ENCODE measurements at regions not wholly inside any gene's neighbourhood (a gene's known extent, or its start where the extent isn't known, plus 50 kb on each side); places are given as distances from the start of the nearest gene placed in this dataset.

DNA sequence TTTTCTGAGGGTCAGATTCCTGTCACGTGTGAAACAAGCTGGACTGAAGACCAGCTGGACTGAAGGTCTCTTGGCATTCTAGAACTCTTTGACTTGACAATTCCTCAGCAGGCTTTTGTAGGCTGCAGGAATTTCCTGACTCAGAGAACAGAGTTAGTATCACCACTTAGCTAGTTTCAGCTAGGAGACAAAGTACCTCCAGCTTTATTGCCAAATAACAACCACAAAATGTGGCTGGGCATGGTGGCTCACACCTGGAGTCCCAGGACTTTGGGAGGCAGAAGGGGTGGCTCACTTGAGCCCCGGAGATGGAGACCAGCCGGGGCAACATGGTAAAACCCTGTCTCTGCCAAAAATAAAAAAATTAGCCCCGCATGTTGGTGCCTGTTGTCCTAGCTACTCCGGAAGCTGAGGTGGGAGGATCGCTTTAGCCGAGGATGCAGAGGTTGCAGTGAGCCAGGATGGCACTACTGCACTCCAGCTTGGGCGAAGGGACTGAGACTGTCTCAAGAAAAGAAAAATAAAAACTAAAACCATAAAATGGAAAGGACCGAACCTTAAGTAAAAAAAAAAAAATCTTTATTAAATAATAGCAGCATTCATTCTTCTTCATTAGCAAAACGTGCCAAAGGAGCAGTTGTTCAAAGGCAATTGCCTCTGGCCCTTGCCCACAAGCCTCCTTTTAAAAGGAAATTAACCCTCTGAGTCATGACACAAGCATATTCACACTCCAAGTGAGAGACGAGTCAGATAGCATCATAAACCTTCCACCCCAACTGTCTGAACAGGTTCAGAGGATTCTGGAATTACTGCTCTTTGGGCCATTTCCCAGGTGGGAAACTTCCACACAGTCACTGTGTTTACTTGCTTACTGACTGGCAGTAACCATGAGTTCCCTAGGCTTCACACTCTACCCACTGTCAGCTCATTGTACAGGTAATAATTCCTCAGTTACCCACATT is 88.9 kb downstream of the MYL12B start:
- TF ChIP-seq, protein P1, sequence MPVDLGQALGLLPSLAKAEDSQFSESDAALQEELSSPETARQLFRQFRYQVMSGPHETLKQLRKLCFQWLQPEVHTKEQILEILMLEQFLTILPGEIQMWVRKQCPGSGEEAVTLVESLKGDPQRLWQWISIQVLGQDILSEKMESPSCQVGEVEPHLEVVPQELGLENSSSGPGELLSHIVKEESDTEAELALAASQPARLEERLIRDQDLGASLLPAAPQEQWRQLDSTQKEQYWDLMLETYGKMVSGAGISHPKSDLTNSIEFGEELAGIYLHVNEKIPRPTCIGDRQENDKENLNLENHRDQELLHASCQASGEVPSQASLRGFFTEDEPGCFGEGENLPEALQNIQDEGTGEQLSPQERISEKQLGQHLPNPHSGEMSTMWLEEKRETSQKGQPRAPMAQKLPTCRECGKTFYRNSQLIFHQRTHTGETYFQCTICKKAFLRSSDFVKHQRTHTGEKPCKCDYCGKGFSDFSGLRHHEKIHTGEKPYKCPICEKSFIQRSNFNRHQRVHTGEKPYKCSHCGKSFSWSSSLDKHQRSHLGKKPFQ (tag by site-specific recombination; IDR thresholded peaks at IDR 0.05), result peak; percentile 45; the same call in 1 of the 2 replicates
- TF ChIP-seq ZNF624 (tag by site-specific recombination; IDR thresholded peaks at IDR 0.05) (no peak), ZNF561 (tag by site-specific recombination; IDR thresholded peaks at IDR 0.05; ENCODE audit: borderline replicate concordance) (no peak)
- ChIA-PET POLR2A (interaction anchor here (0.9 kb wide), 1 partner anchor 97 kb away, joined by 3 read pairs; no protein-coding TSS in a partner anchor), CTCF (interaction anchor here (0.6 to 0.7 kb wide), 4 partner anchors 21 to 309 kb away, joined by 3 to 5 read pairs (median 4); no protein-coding TSS in a partner anchor)
- Histone ChIP-seq H3K4me3 (ENCODE audit: low read depth, low read length) (no peak overlapping the region), H3K9me3 (ENCODE audit: control insufficient read depth, insufficient read depth, low read depth, low read length) (no peaks in the 10 kb centered on the region), H3K27ac (ENCODE audit: extremely low read depth, low read depth, low read length) (no peak overlapping the region), H3K36me3 (ENCODE audit: control insufficient read depth in 2 of 2, insufficient read depth in 1 of 2, low read length in 2 of 2) (no peaks in the 10 kb centered on the region), H3K4me1 (ENCODE audit: control insufficient read depth, insufficient read depth, low read length) (no peaks in the 10 kb centered on the region)

DNA sequence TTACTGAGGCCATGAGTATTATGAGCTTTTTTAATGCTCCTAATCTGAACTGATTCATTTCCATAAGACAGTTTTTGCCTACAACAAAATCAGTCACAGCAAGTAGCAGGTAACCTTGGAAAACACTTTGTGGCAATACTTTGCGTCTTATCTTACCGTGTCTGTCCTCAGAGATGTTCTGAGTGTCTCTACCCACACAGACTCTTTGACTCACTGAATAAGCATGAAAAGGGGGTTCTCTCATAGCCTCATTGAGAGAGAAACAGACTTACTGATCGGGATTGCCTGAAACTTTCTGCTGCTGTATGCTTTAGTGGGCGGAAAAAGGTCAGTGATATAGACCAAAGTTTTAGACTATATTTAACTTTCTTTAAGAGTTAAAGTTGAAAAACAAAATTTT is 92.6 kb downstream of the MYL12B start:
- ChIA-PET POLR2A (no interaction called here), CTCF (interaction anchor here (0.6 to 0.7 kb wide), 2 partner anchors 35 to 58 kb away, joined by 3 to 4 read pairs; no protein-coding TSS in a partner anchor)
- Histone ChIP-seq H3K36me3 (ENCODE audit: control insufficient read depth in 2 of 2, insufficient read depth in 1 of 2, low read length in 2 of 2) (no peaks in the 10 kb centered on the region), H3K4me1 (ENCODE audit: control insufficient read depth, insufficient read depth, low read length) (no peaks in the 10 kb centered on the region), H3K9me3 (ENCODE audit: control insufficient read depth, insufficient read depth, low read depth, low read length) (no peaks in the 10 kb centered on the region), H3K27ac (ENCODE audit: extremely low read depth, low read depth, low read length) (no peak overlapping the region), H3K4me3 (ENCODE audit: low read depth, low read length) (no peak overlapping the region)
- TF ChIP-seq MZF1 (tag by site-specific recombination; IDR thresholded peaks at IDR 0.05; ENCODE audit: borderline replicate concordance) (no peak), ZFP41 (tag by site-specific recombination; IDR thresholded peaks at IDR 0.05; ENCODE audit: borderline replicate concordance) (no peak), RBAK (tag by site-specific recombination; IDR thresholded peaks at IDR 0.05) (no peak), ZNF558 (tag by site-specific recombination; IDR thresholded peaks at IDR 0.05) (no peak), ZNF16 (tag by site-specific recombination; IDR thresholded peaks at IDR 0.05; ENCODE audit: low read depth) (no peak)
- TF ChIP-seq, protein P2, sequence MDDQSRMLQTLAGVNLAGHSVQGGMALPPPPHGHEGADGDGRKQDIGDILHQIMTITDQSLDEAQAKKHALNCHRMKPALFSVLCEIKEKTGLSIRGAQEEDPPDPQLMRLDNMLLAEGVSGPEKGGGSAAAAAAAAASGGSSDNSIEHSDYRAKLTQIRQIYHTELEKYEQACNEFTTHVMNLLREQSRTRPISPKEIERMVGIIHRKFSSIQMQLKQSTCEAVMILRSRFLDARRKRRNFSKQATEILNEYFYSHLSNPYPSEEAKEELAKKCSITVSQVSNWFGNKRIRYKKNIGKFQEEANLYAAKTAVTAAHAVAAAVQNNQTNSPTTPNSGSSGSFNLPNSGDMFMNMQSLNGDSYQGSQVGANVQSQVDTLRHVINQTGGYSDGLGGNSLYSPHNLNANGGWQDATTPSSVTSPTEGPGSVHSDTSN (CRISPR knock-in tag; IDR thresholded peaks at IDR 0.05), result no peak

DNA sequence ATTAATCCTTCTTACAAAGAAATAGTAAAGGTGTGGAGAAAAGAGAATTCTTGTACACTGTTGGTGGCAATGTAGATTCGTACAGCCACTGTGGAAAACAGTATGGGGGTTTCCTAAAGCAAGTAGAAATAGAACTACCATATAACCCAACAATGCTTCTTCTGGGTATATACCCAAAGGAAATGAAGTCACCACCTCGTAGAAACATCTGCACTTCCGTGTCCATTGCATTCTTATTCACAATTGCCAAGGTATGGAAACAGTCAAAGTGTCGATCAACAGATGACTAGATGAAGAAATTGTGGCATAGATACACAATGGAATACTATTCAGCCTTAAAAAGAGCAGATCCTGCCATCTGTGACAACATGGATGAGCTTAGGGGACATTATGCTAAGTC is 93.4 kb upstream of the TGIF1 start:
- Histone ChIP-seq H3K4me1 (ENCODE audit: control insufficient read depth, insufficient read depth, low read length) (no peaks in the 10 kb centered on the region), H3K4me3 (ENCODE audit: low read depth, low read length) (no peak overlapping the region), H3K36me3 (ENCODE audit: control insufficient read depth in 2 of 2, insufficient read depth in 1 of 2, low read length in 2 of 2) (no peaks in the 10 kb centered on the region), H3K9me3 (ENCODE audit: control insufficient read depth, insufficient read depth, low read depth, low read length) (no peaks in the 10 kb centered on the region), H3K27ac (ENCODE audit: extremely low read depth, low read depth, low read length) (no peak overlapping the region)
- CTCF ChIA-PET, result no interaction called here
- POLR2A ChIA-PET, result interaction anchor here (0.7 kb wide), 1 partner anchor 26 kb away, joined by 3 read pairs; no protein-coding TSS in a partner anchor
- no peak for TF ChIP-seq ZNF2 (tag by site-specific recombination; IDR thresholded peaks at IDR 0.05)
- TF ChIP-seq, protein P3, sequence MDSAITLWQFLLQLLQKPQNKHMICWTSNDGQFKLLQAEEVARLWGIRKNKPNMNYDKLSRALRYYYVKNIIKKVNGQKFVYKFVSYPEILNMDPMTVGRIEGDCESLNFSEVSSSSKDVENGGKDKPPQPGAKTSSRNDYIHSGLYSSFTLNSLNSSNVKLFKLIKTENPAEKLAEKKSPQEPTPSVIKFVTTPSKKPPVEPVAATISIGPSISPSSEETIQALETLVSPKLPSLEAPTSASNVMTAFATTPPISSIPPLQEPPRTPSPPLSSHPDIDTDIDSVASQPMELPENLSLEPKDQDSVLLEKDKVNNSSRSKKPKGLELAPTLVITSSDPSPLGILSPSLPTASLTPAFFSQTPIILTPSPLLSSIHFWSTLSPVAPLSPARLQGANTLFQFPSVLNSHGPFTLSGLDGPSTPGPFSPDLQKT (IDR thresholded peaks at IDR 0.05; ENCODE audit: borderline replicate concordance, low read depth, low read length), result no peak
- no peak for TF ChIP-seq ZNF76 (tag by site-specific recombination; IDR thresholded peaks at IDR 0.05; ENCODE audit: borderline replicate concordance, low read depth)
- no peak for TF ChIP-seq ZNF19 (tag by site-specific recombination; IDR thresholded peaks at IDR 0.05; ENCODE audit: low read depth)
- TF ChIP-seq, protein P4, sequence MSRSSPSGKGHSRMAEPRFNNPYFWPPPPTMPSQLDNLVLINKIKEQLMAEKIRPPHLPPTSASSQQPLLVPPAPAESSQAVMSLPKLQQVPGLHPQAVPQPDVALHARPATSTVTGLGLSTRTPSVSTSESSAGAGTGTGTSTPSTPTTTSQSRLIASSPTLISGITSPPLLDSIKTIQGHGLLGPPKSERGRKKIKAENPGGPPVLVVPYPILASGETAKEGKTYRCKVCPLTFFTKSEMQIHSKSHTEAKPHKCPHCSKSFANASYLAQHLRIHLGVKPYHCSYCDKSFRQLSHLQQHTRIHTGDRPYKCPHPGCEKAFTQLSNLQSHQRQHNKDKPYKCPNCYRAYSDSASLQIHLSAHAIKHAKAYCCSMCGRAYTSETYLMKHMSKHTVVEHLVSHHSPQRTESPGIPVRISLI (tag by site-specific recombination; IDR thresholded peaks at IDR 0.05), result no peak
- TF ChIP-seq, protein P5, sequence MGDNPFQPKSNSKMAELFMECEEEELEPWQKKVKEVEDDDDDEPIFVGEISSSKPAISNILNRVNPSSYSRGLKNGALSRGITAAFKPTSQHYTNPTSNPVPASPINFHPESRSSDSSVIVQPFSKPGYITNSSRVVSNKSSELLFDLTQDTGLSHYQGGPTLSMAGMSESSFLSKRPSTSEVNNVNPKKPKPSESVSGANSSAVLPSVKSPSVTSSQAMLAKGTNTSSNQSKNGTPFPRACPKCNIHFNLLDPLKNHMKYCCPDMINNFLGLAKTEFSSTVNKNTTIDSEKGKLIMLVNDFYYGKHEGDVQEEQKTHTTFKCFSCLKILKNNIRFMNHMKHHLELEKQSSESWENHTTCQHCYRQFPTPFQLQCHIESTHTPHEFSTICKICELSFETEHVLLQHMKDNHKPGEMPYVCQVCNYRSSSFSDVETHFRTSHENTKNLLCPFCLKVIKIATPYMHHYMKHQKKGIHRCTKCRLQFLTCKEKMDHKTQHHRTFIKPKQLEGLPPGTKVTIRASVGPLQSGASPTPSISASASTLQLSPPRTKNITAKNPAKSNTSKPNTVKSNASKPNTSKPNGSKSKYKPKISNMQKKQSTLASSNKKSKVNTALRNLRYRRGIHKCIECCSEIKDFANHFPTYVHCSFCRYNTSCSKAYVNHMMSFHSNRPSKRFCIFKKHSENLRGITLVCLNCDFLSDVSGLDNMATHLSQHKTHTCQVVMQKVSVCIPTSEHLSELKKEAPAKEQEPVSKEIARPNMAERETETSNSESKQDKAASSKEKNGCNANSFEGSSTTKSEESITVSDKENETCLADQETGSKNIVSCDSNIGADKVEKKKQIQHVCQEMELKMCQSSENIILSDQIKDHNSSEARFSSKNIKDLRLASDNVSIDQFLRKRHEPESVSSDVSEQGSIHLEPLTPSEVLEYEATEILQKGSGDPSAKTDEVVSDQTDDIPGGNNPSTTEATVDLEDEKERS (tag by site-specific recombination; IDR thresholded peaks at IDR 0.05), result no peak
- TF ChIP-seq, protein P6, sequence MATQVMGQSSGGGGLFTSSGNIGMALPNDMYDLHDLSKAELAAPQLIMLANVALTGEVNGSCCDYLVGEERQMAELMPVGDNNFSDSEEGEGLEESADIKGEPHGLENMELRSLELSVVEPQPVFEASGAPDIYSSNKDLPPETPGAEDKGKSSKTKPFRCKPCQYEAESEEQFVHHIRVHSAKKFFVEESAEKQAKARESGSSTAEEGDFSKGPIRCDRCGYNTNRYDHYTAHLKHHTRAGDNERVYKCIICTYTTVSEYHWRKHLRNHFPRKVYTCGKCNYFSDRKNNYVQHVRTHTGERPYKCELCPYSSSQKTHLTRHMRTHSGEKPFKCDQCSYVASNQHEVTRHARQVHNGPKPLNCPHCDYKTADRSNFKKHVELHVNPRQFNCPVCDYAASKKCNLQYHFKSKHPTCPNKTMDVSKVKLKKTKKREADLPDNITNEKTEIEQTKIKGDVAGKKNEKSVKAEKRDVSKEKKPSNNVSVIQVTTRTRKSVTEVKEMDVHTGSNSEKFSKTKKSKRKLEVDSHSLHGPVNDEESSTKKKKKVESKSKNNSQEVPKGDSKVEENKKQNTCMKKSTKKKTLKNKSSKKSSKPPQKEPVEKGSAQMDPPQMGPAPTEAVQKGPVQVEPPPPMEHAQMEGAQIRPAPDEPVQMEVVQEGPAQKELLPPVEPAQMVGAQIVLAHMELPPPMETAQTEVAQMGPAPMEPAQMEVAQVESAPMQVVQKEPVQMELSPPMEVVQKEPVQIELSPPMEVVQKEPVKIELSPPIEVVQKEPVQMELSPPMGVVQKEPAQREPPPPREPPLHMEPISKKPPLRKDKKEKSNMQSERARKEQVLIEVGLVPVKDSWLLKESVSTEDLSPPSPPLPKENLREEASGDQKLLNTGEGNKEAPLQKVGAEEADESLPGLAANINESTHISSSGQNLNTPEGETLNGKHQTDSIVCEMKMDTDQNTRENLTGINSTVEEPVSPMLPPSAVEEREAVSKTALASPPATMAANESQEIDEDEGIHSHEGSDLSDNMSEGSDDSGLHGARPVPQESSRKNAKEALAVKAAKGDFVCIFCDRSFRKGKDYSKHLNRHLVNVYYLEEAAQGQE (tag by site-specific recombination; IDR thresholded peaks at IDR 0.05), result no peak
- TF ChIP-seq ZNF248 (tag by site-specific recombination; IDR thresholded peaks at IDR 0.05), result no peak
